NCI-H1694 (cell line): ENCODE measurements at regions not wholly inside any gene's neighbourhood (a gene's known extent, or its start where the extent isn't known, plus 50 kb on each side); places are given as distances from the start of the nearest gene placed in this dataset.
A peak's percentile ranks its signal among the peaks of the same experiment; 100 is the strongest.
"Not testable (repeated sequence)": the region's sequence is repeated elsewhere in the genome, so short reads cannot be mapped to it uniquely, and the experiment has no call there.

Source experiments
- DNase-seq: peaks from one replicate; lab custom pipeline; 2025; lab: John Stamatoyannopoulos, UW

DNA sequence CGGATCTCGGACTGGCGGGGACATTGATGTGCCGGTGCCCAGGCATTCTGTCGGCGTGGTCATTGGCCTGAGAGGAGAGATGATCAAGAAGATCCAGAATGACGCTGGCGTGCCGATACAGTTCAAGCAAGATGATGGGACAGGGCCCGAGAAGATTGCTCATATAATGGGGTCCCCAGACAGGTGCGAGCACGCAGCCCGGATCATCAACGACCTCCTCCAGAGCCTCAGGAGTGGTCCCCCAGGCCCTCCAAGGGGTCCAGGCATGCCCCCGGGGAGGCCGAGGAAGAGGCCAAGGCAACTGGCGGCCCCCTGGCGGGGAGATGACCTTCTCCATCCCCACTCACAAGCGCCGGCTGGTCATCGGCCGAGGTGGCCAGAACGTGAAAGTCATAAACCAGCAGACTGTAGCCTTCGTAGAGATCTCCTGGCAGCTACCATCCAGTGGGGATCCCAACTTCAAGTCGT is 106.5 kb upstream of the MTAP start:
- DNase-seq: no peak

DNA sequence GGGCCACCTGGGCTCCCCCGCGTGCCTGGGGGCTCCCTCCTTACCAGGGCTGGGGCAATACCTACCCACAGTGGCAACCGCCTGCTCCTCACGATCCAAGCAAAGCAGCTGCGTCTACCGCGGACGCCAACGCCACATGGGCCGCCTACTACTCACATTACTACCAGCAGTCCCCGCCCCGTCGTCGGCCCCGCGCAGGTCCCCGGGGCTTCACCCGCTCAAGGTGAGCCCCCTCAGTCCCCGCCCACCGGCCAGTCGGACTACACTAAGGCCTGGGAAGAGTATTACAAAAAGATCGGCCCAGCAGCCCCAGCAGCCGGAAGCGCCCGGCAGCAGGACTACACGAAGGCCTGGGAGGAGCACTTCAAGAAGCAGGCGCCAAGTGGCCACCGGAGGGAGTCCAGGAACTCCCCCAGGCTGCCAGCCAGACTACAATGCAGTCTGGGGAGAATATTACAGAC is 106.0 kb upstream of the MTAP start:
- DNase-seq: no peak

DNA sequence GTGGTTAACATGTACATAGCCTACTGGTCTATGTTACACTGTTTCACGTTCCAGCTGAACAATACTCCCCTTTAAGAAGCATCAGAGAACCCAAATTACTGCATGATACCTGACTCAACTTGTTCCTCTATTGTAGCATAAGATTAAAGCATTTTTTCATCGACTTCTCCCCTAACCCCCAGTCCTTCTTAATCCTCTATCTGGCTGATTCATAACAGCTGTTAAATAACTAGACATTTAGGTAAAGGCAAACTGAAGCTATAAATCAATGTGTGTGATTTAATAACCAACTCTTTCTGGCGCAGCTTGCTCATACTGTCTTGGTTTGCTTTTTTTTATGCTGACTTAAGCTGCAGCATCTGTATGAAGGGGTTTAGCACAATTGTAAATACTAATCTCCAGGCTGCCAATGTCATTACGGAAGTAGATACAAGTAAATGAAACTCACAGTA is 94.2 kb upstream of the MTAP start:
- DNase-seq: no peak

DNA sequence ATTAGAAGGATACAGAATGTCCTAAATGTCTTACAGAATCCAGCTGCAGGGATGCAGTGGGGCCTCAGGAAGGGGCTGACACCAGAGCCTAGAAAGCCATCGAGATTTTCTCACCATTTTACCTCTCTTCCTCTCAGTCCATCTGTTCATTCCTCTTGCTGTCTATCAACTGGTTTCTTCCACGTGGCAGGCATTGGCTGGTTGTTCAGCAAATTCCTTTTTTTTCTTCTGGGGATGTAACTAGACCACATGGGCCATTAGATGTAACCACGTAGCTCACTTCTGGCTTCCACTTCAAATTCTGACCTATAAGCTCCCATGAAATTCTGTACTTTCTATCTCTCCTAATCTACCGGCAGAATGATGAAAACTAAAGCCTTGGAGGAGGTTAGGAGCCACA is 93.6 kb upstream of the MTAP start:
- DNase-seq: no peak

DNA sequence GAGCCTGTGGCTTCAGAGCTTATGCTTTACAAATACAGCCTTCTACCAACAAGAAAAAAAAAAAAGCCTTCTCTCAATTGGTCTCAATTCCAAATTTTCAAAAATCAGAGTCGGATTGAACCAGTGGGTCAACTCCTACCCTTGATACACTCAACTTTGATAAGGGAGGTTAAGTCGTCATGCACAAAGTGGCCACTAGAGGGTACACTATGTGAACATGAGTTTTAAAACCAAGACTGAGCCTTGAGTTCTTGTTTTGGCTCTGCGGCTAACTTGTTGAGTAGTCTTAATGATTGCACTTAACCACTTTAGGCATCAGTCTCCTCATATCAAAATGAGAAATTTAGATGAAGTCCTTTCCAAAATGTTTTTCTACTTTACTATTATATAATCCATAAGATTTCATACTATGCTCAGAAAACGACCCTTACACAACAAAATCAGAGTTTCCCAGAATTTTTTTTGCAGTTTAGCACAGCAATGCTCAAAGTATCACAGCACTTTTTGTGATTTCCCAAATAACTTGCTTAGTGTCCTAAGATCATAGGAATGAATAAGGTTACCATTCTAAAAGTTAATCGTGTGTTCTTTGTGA is 92.9 kb upstream of the MTAP start:
- peak; percentile 8 for DNase-seq

DNA sequence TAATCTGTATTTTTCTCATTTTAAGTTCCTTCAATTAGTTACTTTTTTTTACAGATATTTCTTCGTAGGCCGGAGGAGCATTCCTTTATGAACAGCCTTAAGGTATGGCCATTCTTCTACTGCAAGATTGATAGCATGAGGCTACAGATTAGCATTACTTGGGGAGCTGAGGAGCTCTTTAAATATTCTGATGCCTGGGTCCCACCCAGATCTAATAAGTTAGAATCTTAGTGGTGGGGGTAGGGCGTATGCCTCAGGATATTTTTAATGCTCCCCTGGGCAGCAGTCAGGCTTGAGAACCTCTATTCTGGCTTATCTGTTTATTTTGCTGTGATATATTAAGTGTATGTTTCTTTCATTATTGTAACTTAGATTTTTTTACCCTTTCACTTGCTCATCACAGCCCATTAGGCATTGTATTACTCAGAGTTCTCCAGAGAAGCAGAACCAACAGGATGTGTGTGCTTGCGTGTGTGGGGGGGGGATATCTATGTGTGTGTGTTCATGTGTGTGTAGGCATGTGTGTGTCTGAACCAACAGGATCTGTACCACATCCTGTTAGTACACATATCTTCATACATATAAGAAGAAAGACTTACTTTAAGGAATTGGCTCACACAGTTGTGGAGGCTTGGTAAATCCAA is 91.8 kb upstream of the MTAP start:
- no peak for DNase-seq

DNA sequence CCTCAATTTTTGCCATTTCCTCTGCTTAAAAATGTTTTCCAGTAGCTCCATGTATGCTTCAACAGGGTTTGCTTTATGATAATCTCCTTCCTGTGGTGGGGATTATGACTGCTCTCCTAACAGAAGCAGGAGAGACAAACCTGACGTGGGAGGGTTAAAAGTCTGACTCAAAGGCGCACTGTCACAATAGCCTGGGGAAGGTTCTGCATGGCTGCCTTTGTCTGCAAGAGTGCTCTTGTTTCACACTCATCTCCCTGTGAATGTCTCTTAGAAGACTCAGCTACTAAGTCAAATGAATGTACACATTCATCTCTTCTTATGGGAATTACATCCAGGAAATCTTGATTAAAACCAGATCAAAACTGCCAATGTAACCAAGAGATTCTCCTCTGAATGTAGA is 90.9 kb upstream of the MTAP start:
- no peak for DNase-seq

DNA sequence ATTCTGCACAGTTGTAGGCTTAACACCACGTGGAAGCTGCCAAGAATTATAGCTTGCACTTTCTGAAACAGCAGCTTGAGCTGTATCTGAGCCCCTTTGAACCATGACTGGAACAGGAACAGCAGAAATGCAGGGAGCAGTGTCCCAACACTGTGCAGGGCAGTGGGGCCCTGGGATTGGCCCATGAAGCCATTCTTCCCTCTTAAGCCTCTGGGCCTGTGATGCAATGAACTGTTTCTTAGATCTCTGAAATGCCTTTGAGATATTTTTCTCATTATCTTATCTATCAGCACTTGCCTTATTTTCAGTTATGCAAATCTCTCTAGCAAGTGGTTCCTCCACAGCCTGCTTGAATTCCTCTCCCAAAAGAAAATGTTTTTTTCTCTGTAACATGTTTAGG is 87.0 kb upstream of the MTAP start:
- DNase-seq: no peak

DNA sequence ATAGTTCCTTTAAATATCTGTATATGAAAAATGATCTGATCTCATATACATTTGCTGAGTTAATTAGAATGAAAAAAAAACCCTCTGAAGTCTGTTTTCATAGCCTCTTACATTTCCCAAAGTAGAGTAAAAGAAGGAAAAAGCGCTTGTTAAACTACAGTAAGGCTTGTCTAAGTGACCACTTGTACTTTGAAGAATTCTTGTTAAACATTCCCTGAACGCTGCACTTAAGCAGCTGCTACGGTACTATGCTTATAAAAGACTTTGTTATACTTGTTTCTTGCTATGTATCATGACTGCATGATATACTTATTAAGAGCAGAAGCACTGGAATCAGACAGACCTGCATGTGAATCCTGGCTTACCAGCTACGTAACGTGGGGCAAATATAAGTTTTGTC is 81.7 kb upstream of the MTAP start:
- no peak for DNase-seq

DNA sequence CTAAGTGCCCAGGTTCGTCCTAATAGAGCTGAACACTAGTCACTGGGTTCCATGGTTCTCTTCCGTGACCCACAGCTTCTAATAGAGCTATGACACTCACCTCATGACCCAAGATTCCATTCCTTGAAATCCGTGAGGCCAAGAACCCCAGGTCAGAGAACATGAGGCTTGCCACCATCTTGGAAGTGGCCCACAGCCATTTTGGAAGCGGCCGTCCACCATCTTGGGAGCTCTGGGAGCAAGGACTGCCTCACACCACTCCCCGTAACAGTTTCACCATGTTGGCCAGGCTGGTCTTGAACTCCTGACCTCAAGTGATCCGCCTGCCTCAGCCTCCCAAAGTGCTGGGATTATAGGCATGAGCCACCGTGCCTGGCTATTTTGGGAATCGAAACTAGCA is 75.0 kb upstream of the MTAP start:
- not testable (repeated sequence) for DNase-seq

DNA sequence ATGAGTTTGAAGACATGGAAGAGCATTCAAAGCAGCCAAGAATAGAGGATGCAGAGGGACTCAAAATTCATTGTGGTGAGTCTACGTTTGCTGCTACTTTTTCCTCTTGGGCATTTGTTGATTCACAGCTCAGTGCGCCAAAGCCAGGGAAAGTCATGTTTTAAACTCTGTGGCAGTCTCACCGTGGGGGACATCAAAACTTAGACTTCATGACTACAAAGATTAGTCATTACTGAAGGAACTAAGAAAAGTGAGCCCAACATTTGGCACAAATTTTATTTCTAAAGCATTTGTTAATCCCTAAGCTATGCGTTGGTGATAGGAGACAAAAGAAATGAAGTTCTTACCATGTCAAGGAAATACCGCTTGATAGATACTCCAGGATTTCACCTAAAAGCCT is 73.7 kb upstream of the MTAP start:
- no peak for DNase-seq

DNA sequence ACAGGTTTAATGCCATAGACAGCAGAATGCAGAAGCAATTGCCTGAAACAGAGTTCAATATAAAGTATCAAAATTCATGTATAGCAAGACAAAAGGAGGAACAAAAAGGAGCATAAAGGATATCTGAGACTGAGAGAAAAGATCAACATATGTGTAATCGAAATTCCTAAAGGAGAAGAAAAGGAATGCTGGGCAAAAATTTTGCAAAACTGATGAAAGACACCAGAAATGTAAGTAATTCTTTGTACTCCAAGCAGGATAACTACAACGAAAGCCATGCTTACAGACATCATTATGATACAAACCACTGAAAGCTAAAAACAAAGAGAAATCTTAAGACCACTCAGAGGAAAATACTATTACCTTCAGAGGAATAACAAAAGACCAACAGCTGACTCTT is 72.8 kb upstream of the MTAP start:
- no peak for DNase-seq

DNA sequence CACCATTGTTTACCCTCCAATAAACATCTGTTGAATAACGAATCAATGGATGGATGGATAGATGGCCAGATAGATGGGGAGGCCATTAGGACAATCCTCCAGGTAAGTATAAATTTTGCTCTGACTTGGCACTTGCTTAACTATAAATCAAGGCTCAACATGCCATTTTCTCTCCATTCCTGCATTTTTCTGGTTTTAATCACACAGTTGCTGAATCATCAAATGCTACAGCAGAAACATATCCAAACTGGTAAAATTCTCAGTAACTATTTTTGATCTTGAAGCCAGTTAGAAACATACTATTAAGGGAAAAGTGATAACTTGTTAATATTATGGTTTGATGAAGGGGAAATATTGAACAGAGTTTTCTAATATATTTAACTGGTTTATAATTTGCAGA is 71.5 kb upstream of the MTAP start:
- no peak for DNase-seq

DNA sequence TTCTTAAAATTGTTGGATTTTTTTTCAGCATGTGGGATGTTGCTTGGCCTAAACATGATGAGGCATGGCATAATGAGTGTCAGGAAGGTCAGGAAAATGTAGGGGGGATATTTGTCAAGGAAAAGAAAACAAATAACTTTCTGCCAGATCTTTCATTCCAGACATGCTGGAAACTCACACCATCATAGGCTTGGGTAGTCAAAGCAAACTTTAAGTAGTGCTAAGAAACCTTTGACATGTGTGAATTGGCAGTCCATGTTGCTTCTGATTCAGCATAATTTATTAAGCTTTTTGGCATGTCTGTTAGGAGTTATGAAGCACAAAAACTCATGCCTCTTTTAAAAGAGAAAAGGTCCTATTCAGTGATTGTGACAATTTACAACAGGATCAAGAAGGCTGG is 61.3 kb upstream of the MTAP start:
- no peak for DNase-seq

DNA sequence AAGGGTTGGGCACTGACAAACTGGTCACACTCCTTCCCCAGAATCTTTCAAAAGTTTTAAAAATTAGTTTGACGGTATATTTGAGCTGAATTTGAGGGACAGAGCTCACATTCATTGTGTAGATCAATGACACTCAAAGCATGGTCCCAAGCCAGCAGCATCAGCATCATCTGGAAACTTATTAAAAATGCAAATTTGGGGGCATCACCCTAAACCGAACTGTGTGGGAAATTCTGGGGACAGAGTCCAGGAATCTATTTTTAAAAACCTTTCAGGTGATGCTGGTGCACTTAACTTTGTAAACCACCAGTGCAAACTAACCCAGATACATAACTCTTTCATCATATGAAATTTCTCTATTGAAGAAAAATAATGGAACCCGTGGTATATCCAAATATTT is 58.1 kb upstream of the MTAP start:
- DNase-seq: no peak

DNA sequence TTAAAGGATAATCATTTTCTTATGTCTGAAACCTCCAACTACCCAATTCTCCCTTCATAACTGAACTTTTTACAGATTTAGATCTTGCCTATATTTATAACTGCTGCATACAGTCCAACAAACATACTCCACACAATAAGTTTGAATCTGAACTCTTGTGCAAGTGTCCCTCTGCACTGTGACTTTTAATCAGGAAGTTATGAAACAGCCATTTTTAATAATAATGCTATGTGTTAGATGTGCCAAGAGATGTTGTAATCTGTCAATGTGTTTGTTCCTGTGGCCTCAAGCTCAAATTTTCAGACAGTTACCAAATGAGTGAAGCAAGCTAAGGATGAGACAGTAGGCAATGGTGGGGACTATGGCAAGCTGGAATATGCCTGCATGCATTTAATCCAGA is 57.6 kb upstream of the MTAP start:
- no peak for DNase-seq

DNA sequence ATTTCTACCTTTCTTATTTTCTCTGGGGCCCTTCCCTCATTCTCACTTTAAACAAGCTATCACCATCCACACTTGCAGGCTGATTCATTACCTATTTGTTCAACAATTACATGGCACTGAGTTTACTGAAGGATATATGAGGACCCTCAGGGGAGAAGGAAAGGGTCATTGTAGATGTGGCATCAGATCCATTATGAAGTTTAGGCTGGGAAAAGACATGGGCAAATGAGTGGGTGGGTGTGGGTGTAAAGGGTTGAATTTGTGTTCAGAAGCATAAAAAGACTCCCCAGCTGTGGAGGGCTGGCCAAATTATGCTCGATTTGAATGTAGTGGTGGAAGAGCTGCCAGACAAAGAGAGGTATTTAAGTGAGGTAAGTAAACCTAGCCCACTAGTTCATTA is 55.9 kb upstream of the MTAP start:
- no peak for DNase-seq

DNA sequence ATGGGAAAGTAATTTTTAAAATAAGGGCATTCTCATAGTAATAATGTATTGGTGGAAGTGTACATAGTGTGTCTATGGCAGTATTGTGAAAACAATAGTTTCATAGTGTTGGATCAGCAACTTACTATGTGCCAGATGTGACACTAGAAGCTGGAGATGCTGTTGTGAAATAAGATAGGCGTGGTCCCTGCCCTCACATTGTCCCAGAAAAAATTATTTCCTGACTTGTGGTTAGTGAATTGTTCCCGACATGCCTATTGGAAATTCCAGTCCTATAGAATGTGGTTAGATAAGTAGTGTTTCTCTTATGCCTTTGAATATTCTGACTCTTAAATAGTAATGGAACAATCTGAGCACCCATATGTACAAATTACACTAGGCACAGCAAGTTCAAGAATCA is 55.3 kb upstream of the MTAP start:
- no peak for DNase-seq

DNA sequence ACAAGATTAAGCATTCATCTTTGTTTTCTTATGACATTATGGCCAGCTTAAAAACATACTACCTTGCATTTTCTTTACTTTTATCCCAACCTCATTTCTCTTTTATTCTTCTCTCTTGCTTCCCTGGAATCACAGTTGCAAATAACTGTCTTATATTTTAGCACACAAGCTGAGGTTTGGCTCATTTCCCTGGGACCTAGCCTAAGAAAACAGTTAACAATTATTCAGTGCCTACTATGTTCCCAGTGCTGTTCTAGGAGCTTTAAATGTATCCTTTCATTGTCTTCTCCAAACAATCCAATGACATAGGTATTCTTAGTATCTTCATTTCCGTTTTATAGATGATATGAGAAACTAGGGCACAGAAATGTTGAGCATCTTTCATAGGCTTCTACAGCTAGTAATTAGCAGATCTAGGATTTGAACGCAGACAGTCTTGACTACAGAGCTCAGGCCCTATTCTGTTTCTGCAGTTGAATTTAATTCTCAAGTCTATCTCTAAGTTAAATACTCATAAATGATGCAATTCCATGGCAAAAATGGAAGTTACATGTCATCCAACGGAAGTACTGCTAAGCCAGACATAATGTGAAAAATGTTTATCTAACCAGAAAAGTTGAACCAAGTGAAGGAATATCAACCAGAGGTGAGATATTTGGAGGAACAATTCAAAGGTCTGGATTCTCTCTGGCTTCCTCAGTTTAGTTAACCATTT is 52.3 kb upstream of the MTAP start:
- DNase-seq: no peak

DNA sequence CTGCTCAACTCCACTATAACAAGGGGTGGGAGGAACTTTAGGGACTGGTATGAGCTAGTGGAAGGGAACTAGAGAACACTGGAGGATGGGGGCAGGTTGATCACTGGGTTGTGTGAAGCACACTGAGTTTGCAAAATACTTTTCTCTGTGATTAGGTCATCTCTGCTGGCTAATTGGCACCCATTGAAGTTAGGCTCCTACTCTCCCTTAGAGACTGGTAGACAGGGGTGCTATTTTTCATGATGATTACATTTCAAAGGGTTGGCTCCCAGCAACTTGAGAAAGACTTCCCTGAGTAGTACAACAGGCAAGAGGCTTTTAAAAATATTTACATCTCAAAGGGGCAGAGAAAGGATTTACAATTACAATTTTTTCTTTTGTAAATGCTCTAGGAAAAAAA is 50.4 kb upstream of the MTAP start:
- DNase-seq: no peak
